Spleen (tissue), 7 donors: ENCODE measurements at regions not wholly inside any gene's neighbourhood (a gene's known extent, or its start where the extent isn't known, plus 50 kb on each side); places are given as distances from the start of the nearest gene placed in this dataset.

ENCODE experiments used
- POLR2A ChIP-seq, 3 donors: fragments of 450-650 bp; IDR thresholded peaks; one replicate each; pipeline ENCODE4 v1.5.1; 2017; ENCODE audit warnings: antibody characterized with exemption in 3 of 3, mild to moderate bottlenecking in 1 of 3
- TF ChIP-seq, protein P1 (sequence below), 11 experiments: fragments of 200-600 bp in 7 of 11; fragments of 450-650 bp in 4 of 11; sonication (generic) in 4 of 11; IDR thresholded peaks in 8 of 11; conservative IDR thresholded peaks in 3 of 11; 1 replicate in 7 of 11; 2 replicates in 4 of 11; pipeline versions ENCODE4 v1.4.0 to v1.8.0; 2016 to 2021; ENCODE audit warnings: antibody characterized with exemption in 11 of 11, inconsistent platforms in 4 of 11, mild to moderate bottlenecking in 1 of 11
- donor health status: DM: no; HTN: no; CAD: no; lungs with moderate emphysema.
- donor health status: DM: no; HTN: no; CAD: no.
- donor health status: DM: no; HTN: no; CAD: no.

GRCh38 chr16:27686926-27687325 is 137.0 kb downstream of the KATNIP start:
- TF ChIP-seq, protein P1, sequence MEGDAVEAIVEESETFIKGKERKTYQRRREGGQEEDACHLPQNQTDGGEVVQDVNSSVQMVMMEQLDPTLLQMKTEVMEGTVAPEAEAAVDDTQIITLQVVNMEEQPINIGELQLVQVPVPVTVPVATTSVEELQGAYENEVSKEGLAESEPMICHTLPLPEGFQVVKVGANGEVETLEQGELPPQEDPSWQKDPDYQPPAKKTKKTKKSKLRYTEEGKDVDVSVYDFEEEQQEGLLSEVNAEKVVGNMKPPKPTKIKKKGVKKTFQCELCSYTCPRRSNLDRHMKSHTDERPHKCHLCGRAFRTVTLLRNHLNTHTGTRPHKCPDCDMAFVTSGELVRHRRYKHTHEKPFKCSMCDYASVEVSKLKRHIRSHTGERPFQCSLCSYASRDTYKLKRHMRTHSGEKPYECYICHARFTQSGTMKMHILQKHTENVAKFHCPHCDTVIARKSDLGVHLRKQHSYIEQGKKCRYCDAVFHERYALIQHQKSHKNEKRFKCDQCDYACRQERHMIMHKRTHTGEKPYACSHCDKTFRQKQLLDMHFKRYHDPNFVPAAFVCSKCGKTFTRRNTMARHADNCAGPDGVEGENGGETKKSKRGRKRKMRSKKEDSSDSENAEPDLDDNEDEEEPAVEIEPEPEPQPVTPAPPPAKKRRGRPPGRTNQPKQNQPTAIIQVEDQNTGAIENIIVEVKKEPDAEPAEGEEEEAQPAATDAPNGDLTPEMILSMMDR (IDR thresholded peaks at IDR 0.05 in 8 of 11, conservative IDR thresholded peaks at IDR 0.05 in 3 of 11), result no peak
- TF ChIP-seq POLR2A (IDR thresholded peaks at IDR 0.05), result no peak
